ENCODE measurements at regions not wholly inside any gene's neighbourhood (a gene's known extent, or its start where the extent isn't known, plus 50 kb on each side); places are given as distances from the start of the nearest gene placed in this dataset.

GRCh38 chr2:215613888-215614287, 178.0 kb upstream of the FN1 start:
- TF ChIP-seq, protein P1, sequence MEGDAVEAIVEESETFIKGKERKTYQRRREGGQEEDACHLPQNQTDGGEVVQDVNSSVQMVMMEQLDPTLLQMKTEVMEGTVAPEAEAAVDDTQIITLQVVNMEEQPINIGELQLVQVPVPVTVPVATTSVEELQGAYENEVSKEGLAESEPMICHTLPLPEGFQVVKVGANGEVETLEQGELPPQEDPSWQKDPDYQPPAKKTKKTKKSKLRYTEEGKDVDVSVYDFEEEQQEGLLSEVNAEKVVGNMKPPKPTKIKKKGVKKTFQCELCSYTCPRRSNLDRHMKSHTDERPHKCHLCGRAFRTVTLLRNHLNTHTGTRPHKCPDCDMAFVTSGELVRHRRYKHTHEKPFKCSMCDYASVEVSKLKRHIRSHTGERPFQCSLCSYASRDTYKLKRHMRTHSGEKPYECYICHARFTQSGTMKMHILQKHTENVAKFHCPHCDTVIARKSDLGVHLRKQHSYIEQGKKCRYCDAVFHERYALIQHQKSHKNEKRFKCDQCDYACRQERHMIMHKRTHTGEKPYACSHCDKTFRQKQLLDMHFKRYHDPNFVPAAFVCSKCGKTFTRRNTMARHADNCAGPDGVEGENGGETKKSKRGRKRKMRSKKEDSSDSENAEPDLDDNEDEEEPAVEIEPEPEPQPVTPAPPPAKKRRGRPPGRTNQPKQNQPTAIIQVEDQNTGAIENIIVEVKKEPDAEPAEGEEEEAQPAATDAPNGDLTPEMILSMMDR (conservative IDR thresholded peaks at IDR 0.05; ENCODE audit: low read length): no peak
- TF ChIP-seq EZH2phosphoT487 (IDR thresholded peaks at IDR 0.05; ENCODE audit: borderline replicate concordance): no peak
